Lower leg skin (tissue), 3 donors: ENCODE measurements at regions not wholly inside any gene's neighbourhood (a gene's known extent, or its start where the extent isn't known, plus 50 kb on each side); places are given as distances from the start of the nearest gene placed in this dataset.

ENCODE experiments used
- CTCF ChIP-seq, 3 donors: fragments of 450-650 bp; IDR thresholded peaks; one replicate each; pipeline ENCODE4 v1.5.1; 2016; ENCODE audit warnings: antibody characterized with exemption in 3 of 3, mild to moderate bottlenecking in 3 of 3, moderate library complexity in 2 of 3
- POLR2A ChIP-seq, 2 donors: fragments of 450-650 bp; IDR thresholded peaks; one replicate each; pipeline ENCODE4 v1.6.1; 2016 to 2017; ENCODE audit warnings: antibody characterized with exemption in 2 of 2, mild to moderate bottlenecking in 1 of 2, moderate library complexity in 1 of 2

GRCh38 chr14:98925354-98926040 is 346.5 kb downstream of the BCL11B start:
- TF ChIP-seq POLR2A (IDR thresholded peaks at IDR 0.05): no peak
- TF ChIP-seq CTCF (IDR thresholded peaks at IDR 0.05): no peak
